ENCODE measurements at regions not wholly inside any gene's neighbourhood (a gene's known extent, or its start where the extent isn't known, plus 50 kb on each side); places are given as distances from the start of the nearest gene placed in this dataset.
A peak's percentile ranks its signal among the peaks of the same experiment; 100 is the strongest.

- H2AK5ac ChIP-seq (ENCODE audit: low read depth, low read length): no peak overlapping the region
- no peak overlapping the region for H2BK5ac ChIP-seq (ENCODE audit: low read depth, low read length, poor library complexity, severe bottlenecking)
- no peak overlapping the region for H3K56ac ChIP-seq (ENCODE audit: extremely low read depth, insufficient read depth, low read length)
- no peak overlapping the region for H3K4me2 ChIP-seq (ENCODE audit: low read depth, low read length)
- H3K18ac ChIP-seq (ENCODE audit: low read depth, low read length): no peak overlapping the region
- H4K8ac ChIP-seq (ENCODE audit: low read depth in 2 of 2, low read length in 2 of 2): no peak overlapping the region
- no peaks in the 10 kb centered on the region for H3K79me1 ChIP-seq (ENCODE audit: low read depth in 1 of 2, low read length in 2 of 2)
- H4K91ac ChIP-seq (ENCODE audit: insufficient read depth, low read depth, low read length): no peak overlapping the region
- TF ChIP-seq MAFK (IDR thresholded peaks at IDR 0.05; ENCODE audit: low read depth, low read length) (no peak), USF2 (IDR thresholded peaks at IDR 0.05; ENCODE audit: low read depth, low read length) (no peak), CEBPB (IDR thresholded peaks at IDR 0.05; ENCODE audit: low read depth, low read length) (no peak)
- POLR2A ChIA-PET (ENCODE audit: unreplicated experiment): no interaction called here
- H2BK120ac ChIP-seq (ENCODE audit: low read depth, low read length): no peak overlapping the region
- H3K4me1 ChIP-seq (ENCODE audit: control insufficient read depth, insufficient read depth, low read length): no peaks in the 10 kb centered on the region
- peak overlapping the region; percentile 11 for H2AFZ ChIP-seq (replicated peaks; ENCODE audit: low read length, poor library complexity)
- no peaks in the 10 kb centered on the region for H3K36me3 ChIP-seq (ENCODE audit: control insufficient read depth, insufficient read depth, low read length)
- H3K27ac ChIP-seq (ENCODE audit: insufficient read depth, low read length): no peak overlapping the region
- H3K4ac ChIP-seq (ENCODE audit: low read depth, low read length): no peak overlapping the region
- DNase-seq (no peak), ATAC-seq (ENCODE audit: low read depth) (no peak)
- intact Hi-C loops (cut with micrococcal nuclease) (no loop called here), dilution Hi-C loops (cut with HindIII; ENCODE audit: low sequenced_read_pairs, unreplicated experiment) (no loop called here), in situ Hi-C loops (cut with MboI; ENCODE audit: low sequenced_read_pairs) (no loop called here)
- CTCF ChIA-PET: interaction anchor here (0.6 kb wide), 1 partner anchor 19 kb away, joined by 4 read pairs; no protein-coding TSS in a partner anchor
- 64% methylated on average over 12 of the region's 16 CpGs; no CpG with 5 or more reads in 1 of the 2 experiments for WGBS, 2 experiments (ENCODE audit: extremely low coverage in 2 of 2, insufficient read length in 1 of 2)
- H4K5ac ChIP-seq (ENCODE audit: low read depth, low read length): no peak overlapping the region
- no peak overlapping the region for H2BK15ac ChIP-seq (ENCODE audit: low read depth, low read length)
- H2AK9ac ChIP-seq (replicated peaks; ENCODE audit: low read depth, low read length, poor library complexity): no peak overlapping the region
- no peaks in the 10 kb centered on the region for H3K9me1 ChIP-seq (ENCODE audit: insufficient read depth, low read length)
- H4K20me1 ChIP-seq (ENCODE audit: insufficient read depth, low read length): no peaks in the 10 kb centered on the region; the same call in 1 of the 2 replicates
- H2BK20ac ChIP-seq (ENCODE audit: low read depth, low read length): no peak overlapping the region
- H3K9me3 ChIP-seq (ENCODE audit: control insufficient read depth, insufficient read depth, low read length): no peaks in the 10 kb centered on the region
- no peak overlapping the region for H3K14ac ChIP-seq (replicated peaks; ENCODE audit: low read depth, low read length)
- peaks cover 41% of the 10 kb centered on the region for H3K27me3 ChIP-seq (ENCODE audit: control insufficient read depth, insufficient read depth, low read length)
- no peak overlapping the region for H3K23ac ChIP-seq (ENCODE audit: low read depth, low read length)
- no peak overlapping the region for H3K9ac ChIP-seq (ENCODE audit: low read depth, low read length)
- H3K4me3 ChIP-seq (ENCODE audit: insufficient read depth, low read depth, low read length): no peak overlapping the region
- BruUV-seq (replicated peaks): no TSS peak
These were observed 289.8 kb upstream of the RTL1 start for GRCh38 chr14:101193106-101193844.
